A204.1 (cell line): ENCODE measurements at regions not wholly inside any gene's neighbourhood (a gene's known extent, or its start where the extent isn't known, plus 50 kb on each side); places are given as distances from the start of the nearest gene placed in this dataset.

Experiments used
- FAIRE-seq: peaks from 2 replicates; lab custom pipeline; 2012; peaks lifted over from hg19 to GRCh38; lab: Jason Lieb, UNC

- no peak for FAIRE-seq
Observed at GRCh38 chr2:64769392-64770044, 115.8 kb upstream of the SERTAD2 start.

- no peak for FAIRE-seq
Observed at GRCh38 chr2:64770137-64770780, 116.5 kb upstream of the SERTAD2 start.

- FAIRE-seq, result no peak
Observed at GRCh38 chr2:64770781-64771334, 117.1 kb upstream of the SERTAD2 start.

- no peak for FAIRE-seq
Observed at GRCh38 chr2:64771737-64772136, 118.0 kb upstream of the SERTAD2 start.

GRCh38 chr2:64773461-64774118 lies 119.9 kb upstream of the SERTAD2 start:
- no peak for FAIRE-seq

GRCh38 chr2:64777841-64778240 lies 124.1 kb upstream of the SERTAD2 start:
- FAIRE-seq, result no peak

GRCh38 chr2:64779117-64779690 lies 125.5 kb upstream of the SERTAD2 start:
- no peak for FAIRE-seq

- no peak for FAIRE-seq
Observed at GRCh38 chr2:64780041-64780440, 126.3 kb upstream of the SERTAD2 start.

- FAIRE-seq, result no peak
Observed at GRCh38 chr2:64781711-64782390, 128.1 kb upstream of the SERTAD2 start.

- no peak for FAIRE-seq
Observed at GRCh38 chr2:64784168-64785061, 130.7 kb upstream of the SERTAD2 start.

GRCh38 chr2:64785245-64785644 lies 131.5 kb upstream of the SERTAD2 start:
- FAIRE-seq, result no peak

- no peak for FAIRE-seq
Observed at GRCh38 chr2:64786343-64787018, 132.8 kb upstream of the SERTAD2 start.

- FAIRE-seq, result no peak
Observed at GRCh38 chr2:64787019-64787365, 133.3 kb upstream of the SERTAD2 start.

GRCh38 chr2:64787698-64788097 lies 134.0 kb upstream of the SERTAD2 start:
- no peak for FAIRE-seq

GRCh38 chr2:64789466-64790320 lies 136.0 kb upstream of the SERTAD2 start:
- no peak for FAIRE-seq

GRCh38 chr2:64792300-64792699 lies 138.6 kb upstream of the SERTAD2 start:
- no peak for FAIRE-seq

- FAIRE-seq, result no peak
Observed at GRCh38 chr2:64792995-64793639, 139.4 kb upstream of the SERTAD2 start.

GRCh38 chr2:64793701-64794100 lies 140.0 kb upstream of the SERTAD2 start:
- FAIRE-seq, result no peak

GRCh38 chr2:64794426-64794995 lies 140.8 kb upstream of the SERTAD2 start:
- FAIRE-seq, result no peak
